Endothelial cell of umbilical vein (primary cell): ENCODE measurements at regions not wholly inside any gene's neighbourhood (a gene's known extent, or its start where the extent isn't known, plus 50 kb on each side); places are given as distances from the start of the nearest gene placed in this dataset.
"Not testable (repeated sequence)": the region's sequence is repeated elsewhere in the genome, so short reads cannot be mapped to it uniquely, and the experiment has no call there.

ENCODE experiments used
- BruUV-seq: library from RNA; stranded (reverse); fragments of 400-500 nt; replicated peaks from 2 replicates; lab custom pipeline; 2021; lab: Mats Ljungman, UMichigan
- CTCF ChIA-PET: fragments of 300-600, 350-600 bp; sonication (Branson Sonifier 250); formaldehyde crosslinking; loops from one replicate; lab custom pipeline; 2021; ENCODE audit warnings: antibody characterized with exemption, inconsistent platforms; lab: Charles Lee
- POLR2A ChIA-PET: fragments of 300-600, 350-600 bp; sonication (Branson Sonifier 250); formaldehyde crosslinking; loops from one replicate; lab custom pipeline; 2021; ENCODE audit warnings: antibody characterized with exemption, inconsistent platforms; lab: Charles Lee
- DNase-seq: peaks from one replicate; pipeline ENCODE4 v3.0.0-alpha.2; 2011; ENCODE audit warnings: low read depth, low spot score
- FAIRE-seq: peaks from 2 replicates; lab custom pipeline; 2011; peaks lifted over from hg19 to GRCh38; lab: Jason Lieb, UNC
- H2AFZ ChIP-seq: 2 replicates; pipeline ENCODE4 v1.6.0; 2012; ENCODE audit warnings: low read depth, low read length, control low read depth, inconsistent platforms
- H3K27ac ChIP-seq: 2 replicates; pipeline ENCODE4 v1.5.1; 2011; ENCODE audit warnings: low read depth, mild to moderate bottlenecking, control low read depth, low read length, moderate library complexity; ENCODE audit not compliant: insufficient read depth
- H3K27me3 ChIP-seq, 2 experiments: 2 replicates each; pipeline versions ENCODE4 v1.6.0 to v1.6.1; 2011; ENCODE audit warnings: low read length in 2 of 2, mixed read lengths in 1 of 2; ENCODE audit not compliant: control insufficient read depth in 2 of 2, insufficient read depth in 2 of 2
- H3K36me3 ChIP-seq, 2 experiments: 2 replicates in 1 of 2; 3 replicates in 1 of 2; pipeline ENCODE4 v1.5.1; 2011; ENCODE audit warnings: low read length in 2 of 2, mild to moderate bottlenecking in 1 of 2, moderate library complexity in 1 of 2; ENCODE audit not compliant: control insufficient read depth in 2 of 2, insufficient read depth in 2 of 2; ENCODE audit errors: extremely low read depth in 1 of 2
- H3K4me1 ChIP-seq: 3 replicates; pipeline ENCODE4 v1.5.1; 2011; ENCODE audit warnings: mild to moderate bottlenecking, low read length; ENCODE audit not compliant: control insufficient read depth, insufficient read depth; ENCODE audit errors: extremely low read depth
- H3K4me2 ChIP-seq: 2 replicates; pipeline ENCODE4 v1.6.1; 2011; ENCODE audit warnings: low read length, control low read depth, mixed read lengths; ENCODE audit not compliant: insufficient read depth
- H3K4me3 ChIP-seq, 3 experiments: fragments of 200-600 bp in 1 of 3; sonication (generic), shearing (Covaris generic) in 1 of 3; replicated peaks in 1 of 3; 2 replicates each; pipeline ENCODE4 v1.5.1; 2011 to 2016; ENCODE audit warnings: control low read depth in 3 of 3, low read length in 3 of 3, mild to moderate bottlenecking in 2 of 3, inconsistent platforms in 1 of 3, low read depth in 1 of 3, moderate library complexity in 1 of 3; ENCODE audit not compliant: insufficient read depth in 1 of 3
- H3K79me2 ChIP-seq: 2 replicates; pipeline ENCODE4 v1.6.0; 2012; ENCODE audit warnings: low read length, inconsistent platforms; ENCODE audit not compliant: control insufficient read depth, insufficient read depth
- H3K9ac ChIP-seq: replicated peaks from 2 replicates; pipeline ENCODE3; 2011; ENCODE audit warnings: low read length, control low read depth; ENCODE audit not compliant: insufficient read depth; ENCODE audit errors: extremely low read depth
- H3K9me1 ChIP-seq: replicated peaks from 3 replicates; pipeline ENCODE4 v1.6.0; 2011; ENCODE audit warnings: mild to moderate bottlenecking, low read length; ENCODE audit not compliant: control insufficient read depth, insufficient read depth; ENCODE audit errors: extremely low read depth
- H3K9me3 ChIP-seq: replicated peaks from 2 replicates; pipeline ENCODE4 v1.5.1; 2012; ENCODE audit warnings: low read length, inconsistent platforms; ENCODE audit not compliant: control insufficient read depth, insufficient read depth
- H4K20me1 ChIP-seq: replicated peaks from 2 replicates; pipeline ENCODE3; 2011; ENCODE audit warnings: mild to moderate bottlenecking, low read length; ENCODE audit not compliant: control insufficient read depth, insufficient read depth; ENCODE audit errors: extremely low read depth
- POLR2AphosphoS5 ChIP-seq: IDR thresholded peaks from 2 replicates; pipeline ENCODE4 v1.6.1; 2012; ENCODE audit warnings: low read depth, mild to moderate bottlenecking, control low read depth, low read length, moderate library complexity; ENCODE audit not compliant: insufficient read depth
- dilution Hi-C: fragments of 300-500 bp; cut with MboI; formaldehyde crosslinking; loops from one replicate; pipeline ENCODE4 v1.15.0; 2019; ENCODE audit warnings: low sequenced_read_pairs; ENCODE audit not compliant: extremely low pct_ligation_motif_present
- intact Hi-C: fragments of 100-400 bp; cut with micrococcal nuclease; formaldehyde crosslinking; loops from one replicate; pipeline ENCODE4 v1.10.0; 2022

- POLR2A ChIA-PET: not testable (repeated sequence)
Observed at GRCh38 chr1:78203410-78203982, 157.7 kb downstream of the GIPC2 start.

GRCh38 chr1:78210175-78210574 lies 164.4 kb downstream of the GIPC2 start:
- no peaks in the 10 kb centered on the region for H3K9me1 ChIP-seq
- H3K27me3 ChIP-seq: no peaks in the 10 kb centered on the region
- H3K36me3 ChIP-seq: no peaks in the 10 kb centered on the region
- dilution Hi-C loops (no loop called here), intact Hi-C loops (no loop called here)
- no peak overlapping the region for H3K4me3 ChIP-seq
- FAIRE-seq: no peak
- no peak overlapping the region for H3K4me2 ChIP-seq
- no peak for TF ChIP-seq POLR2AphosphoS5
- no peak for DNase-seq
- no TSS peak for BruUV-seq
- POLR2A ChIA-PET: no interaction called here
- H3K4me1 ChIP-seq: no peaks in the 10 kb centered on the region
- no peaks in the 10 kb centered on the region for H4K20me1 ChIP-seq
- CTCF ChIA-PET: no interaction called here
- H3K9me3 ChIP-seq: no peaks in the 10 kb centered on the region
- no peak overlapping the region for H2AFZ ChIP-seq
- H3K79me2 ChIP-seq: no peaks in the 10 kb centered on the region
- H3K27ac ChIP-seq: no peak overlapping the region
- no peak overlapping the region for H3K9ac ChIP-seq

More at GRCh38 chr1:78203410-78203982, 157.7 kb downstream of the GIPC2 start:
- H3K9me1 ChIP-seq, H2AFZ ChIP-seq, H3K27me3 ChIP-seq, DNase-seq, FAIRE-seq, H3K9ac ChIP-seq, H4K20me1 ChIP-seq, H3K9me3 ChIP-seq, H3K4me2 ChIP-seq, H3K36me3 ChIP-seq, intact Hi-C loops, BruUV-seq, H3K4me3 ChIP-seq, H3K27ac ChIP-seq, H3K79me2 ChIP-seq, H3K4me1 ChIP-seq, dilution Hi-C loops: not testable (repeated sequence)
- CTCF ChIA-PET: interaction anchor here (1.1 kb wide), 1 partner anchor 17 kb away, joined by 3 read pairs; no protein-coding TSS in a partner anchor
